Natural killer cell (primary cell): ENCODE measurements at regions not wholly inside any gene's neighbourhood (a gene's known extent, or its start where the extent isn't known, plus 50 kb on each side); places are given as distances from the start of the nearest gene placed in this dataset.

ENCODE experiments used
- ATAC-seq, 3 donors: fragments of 150-1000 bp in 2 of 3; fragments of 200-7000 bp in 1 of 3; cut with Tn5 transposase; 1 replicate in 1 of 3; 2 replicates in 2 of 3; pipeline ENCODE4 v1.10.0; 2021; ENCODE audit warnings: mild to moderate bottlenecking in 2 of 3, moderate library complexity in 2 of 3
- DNase-seq, 2 donors: peaks; one replicate each; pipeline versions ENCODE4 v3.0.0 to v3.0.0-alpha.2; 2013 to 2021; ENCODE audit warnings: mixed read lengths in 1 of 2
- H3K27ac ChIP-seq: one replicate; pipeline ENCODE4 v1.5.1; 2013; ENCODE audit warnings: mild to moderate bottlenecking, low read length
- H3K27me3 ChIP-seq: one replicate; pipeline ENCODE4 v1.6.1; 2013; ENCODE audit warnings: low read length; ENCODE audit not compliant: control insufficient read depth, insufficient read depth
- H3K36me3 ChIP-seq: one replicate; pipeline ENCODE4 v1.6.1; 2013; ENCODE audit warnings: low read length; ENCODE audit not compliant: control insufficient read depth, insufficient read depth
- H3K4me1 ChIP-seq: one replicate; pipeline ENCODE4 v1.6.1; 2013; ENCODE audit warnings: low read length; ENCODE audit not compliant: control insufficient read depth, insufficient read depth
- H3K4me3 ChIP-seq: one replicate; pipeline ENCODE4 v1.5.1; 2013; ENCODE audit warnings: low read length
- H3K9me3 ChIP-seq: one replicate; pipeline ENCODE4 v1.6.1; 2013; ENCODE audit warnings: low read length; ENCODE audit not compliant: control insufficient read depth, insufficient read depth
- H3K27ac Mint-ChIP-seq, 2 donors: one replicate each; pipeline ENCODE4 v1.8.0; 2022; ENCODE audit warnings: mild to moderate bottlenecking in 2 of 2, mixed read lengths in 2 of 2, moderate library complexity in 1 of 2
- H3K27me3 Mint-ChIP-seq, 2 donors: one replicate each; pipeline ENCODE4 v1.8.0; 2022; ENCODE audit warnings: low read depth in 2 of 2, mixed read lengths in 2 of 2
- H3K36me3 Mint-ChIP-seq: one replicate; pipeline ENCODE4 v1.8.0; 2022; ENCODE audit warnings: mixed read lengths
- H3K4me1 Mint-ChIP-seq, 2 donors: one replicate each; pipeline ENCODE4 v1.8.0; 2022; ENCODE audit warnings: mixed read lengths in 2 of 2
- H3K4me3 Mint-ChIP-seq: one replicate; pipeline ENCODE4 v1.8.0; 2022; ENCODE audit warnings: mild to moderate bottlenecking, moderate library complexity, mixed read lengths
- H3K9me3 Mint-ChIP-seq, 2 donors: one replicate each; pipeline ENCODE4 v1.8.0; 2022; ENCODE audit warnings: mixed read lengths in 2 of 2
- CTCF ChIP-seq: fragments of 200-600 bp; IDR thresholded peaks from one replicate; pipeline ENCODE4 v1.8.0; 2022; ENCODE audit warnings: antibody characterized with exemption
- WGBS: methylation state at CpG from one replicate; pipeline ENCODE4 v1.1.7; 2013; ENCODE audit warnings: missing lambda C conversion rate; ENCODE audit not compliant: insufficient coverage; 5-methylcytosine and 5-hydroxymethylcytosine counted together
- intact Hi-C: fragments of 100-400 bp; cut with micrococcal nuclease; formaldehyde crosslinking; loops from one replicate; pipeline ENCODE4 v1.14.2; 2022

GRCh38 chr2:35035883-35036282 is 1319.7 kb upstream of the CRIM1 start:
- H3K4me1 Mint-ChIP-seq, result no peaks in the 10 kb centered on the region
- no peak overlapping the region for H3K27ac ChIP-seq
- H3K9me3 Mint-ChIP-seq, result peaks cover 14 to 21% of the 10 kb centered on the region in 2 donors
- H3K27me3 Mint-ChIP-seq, result no peaks in the 10 kb centered on the region
- no peaks in the 10 kb centered on the region for H3K4me1 ChIP-seq
- H3K36me3 Mint-ChIP-seq, result peaks cover 7% of the 10 kb centered on the region
- H3K4me3 ChIP-seq, result no peak overlapping the region
- H3K36me3 ChIP-seq, result no peaks in the 10 kb centered on the region
- no peak overlapping the region for H3K4me3 Mint-ChIP-seq
- 51% methylated on average over 3 of the region's 3 CpGs for WGBS
- H3K9me3 ChIP-seq, result peaks cover 17% of the 10 kb centered on the region
- no peak overlapping the region for H3K27ac Mint-ChIP-seq
- DNase-seq, result no peak
- TF ChIP-seq CTCF, result no peak
- no peaks in the 10 kb centered on the region for H3K27me3 ChIP-seq
- intact Hi-C loops, result no loop called here
- no peak for ATAC-seq

GRCh38 chr2:35033748-35034147 is 1321.8 kb upstream of the CRIM1 start:
- Histone ChIP-seq H3K9me3 (peaks cover 13% of the 10 kb centered on the region), H3K4me1 (no peaks in the 10 kb centered on the region), H3K27ac (no peak overlapping the region), H3K27me3 (no peaks in the 10 kb centered on the region), H3K4me3 (no peak overlapping the region), H3K36me3 (no peaks in the 10 kb centered on the region)
- Mint-ChIP-seq H3K27ac (no peak overlapping the region), H3K4me3 (no peak overlapping the region), H3K27me3 (no peaks in the 10 kb centered on the region), H3K9me3 (peaks cover 9 to 19% of the 10 kb centered on the region in 2 donors), H3K36me3 (no peaks in the 10 kb centered on the region), H3K4me1 (no peaks in the 10 kb centered on the region)
- DNase-seq, result no peak
- no peak for TF ChIP-seq CTCF
- ATAC-seq, result no peak
- WGBS, result 86% methylated on average over 4 of the region's 4 CpGs
- intact Hi-C loops, result no loop called here

- H3K36me3 Mint-ChIP-seq, result peaks cover 6% of the 10 kb centered on the region
- H3K9me3 Mint-ChIP-seq, result peaks cover 6 to 10% of the 10 kb centered on the region in 2 donors
- no peaks in the 10 kb centered on the region for H3K9me3 ChIP-seq
- no peak overlapping the region for H3K27ac Mint-ChIP-seq
- intact Hi-C loops, result no loop called here
- no peaks in the 10 kb centered on the region for H3K36me3 ChIP-seq
- no peak for ATAC-seq
- H3K4me1 Mint-ChIP-seq, result no peaks in the 10 kb centered on the region
- no peak overlapping the region for H3K4me3 ChIP-seq
- no peaks in the 10 kb centered on the region for H3K27me3 Mint-ChIP-seq
- no peaks in the 10 kb centered on the region for H3K27me3 ChIP-seq
- no peak for TF ChIP-seq CTCF
- DNase-seq, result no peak
- H3K27ac ChIP-seq, result no peak overlapping the region
- no peak overlapping the region for H3K4me3 Mint-ChIP-seq
- no peaks in the 10 kb centered on the region for H3K4me1 ChIP-seq
These were observed 1332.0 kb upstream of the CRIM1 start for GRCh38 chr2:35023545-35023944.

DNA sequence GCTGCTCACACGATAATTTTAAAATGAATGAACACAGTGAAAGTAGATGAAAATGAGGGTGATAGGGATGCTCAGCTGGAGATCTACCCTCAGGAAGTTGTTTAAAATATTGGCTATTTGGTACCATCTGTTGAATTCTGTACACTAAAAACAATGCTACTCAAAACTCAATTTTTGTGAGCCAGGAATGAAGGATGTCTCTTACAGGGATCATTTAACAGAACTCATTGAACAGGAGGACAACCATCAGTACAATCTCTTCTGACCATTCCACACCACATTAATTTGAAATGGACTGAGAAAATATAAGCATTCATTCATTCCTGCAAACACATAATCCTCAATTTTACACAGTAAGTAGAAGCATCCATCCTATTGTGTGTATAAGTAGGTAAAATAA is 1355.1 kb upstream of the CRIM1 start:
- H3K27ac Mint-ChIP-seq, result no peak overlapping the region
- intact Hi-C loops, result no loop called here
- H3K4me1 Mint-ChIP-seq, result no peaks in the 10 kb centered on the region

More for the DNA sequence above, 1355.1 kb upstream of the CRIM1 start:
- 100% methylated on average over 1 of the region's 1 CpG for WGBS
- H3K4me1 ChIP-seq, result no peaks in the 10 kb centered on the region
- Mint-ChIP-seq H3K36me3 (no peaks in the 10 kb centered on the region), H3K4me3 (no peak overlapping the region), H3K9me3 (peaks cover 5 to 23% of the 10 kb centered on the region in 2 donors), H3K27me3 (no peaks in the 10 kb centered on the region)
- TF ChIP-seq CTCF, result no peak
- no peaks in the 10 kb centered on the region for H3K27me3 ChIP-seq
- DNase-seq (no peak), ATAC-seq (no peak)
- no peak overlapping the region for H3K27ac ChIP-seq
- H3K9me3 ChIP-seq, result no peaks in the 10 kb centered on the region
- H3K4me3 ChIP-seq, result no peak overlapping the region
- no peaks in the 10 kb centered on the region for H3K36me3 ChIP-seq
